ENCODE measurements at regions not wholly inside any gene's neighbourhood (a gene's known extent, or its start where the extent isn't known, plus 50 kb on each side); places are given as distances from the start of the nearest gene placed in this dataset.

DNA sequence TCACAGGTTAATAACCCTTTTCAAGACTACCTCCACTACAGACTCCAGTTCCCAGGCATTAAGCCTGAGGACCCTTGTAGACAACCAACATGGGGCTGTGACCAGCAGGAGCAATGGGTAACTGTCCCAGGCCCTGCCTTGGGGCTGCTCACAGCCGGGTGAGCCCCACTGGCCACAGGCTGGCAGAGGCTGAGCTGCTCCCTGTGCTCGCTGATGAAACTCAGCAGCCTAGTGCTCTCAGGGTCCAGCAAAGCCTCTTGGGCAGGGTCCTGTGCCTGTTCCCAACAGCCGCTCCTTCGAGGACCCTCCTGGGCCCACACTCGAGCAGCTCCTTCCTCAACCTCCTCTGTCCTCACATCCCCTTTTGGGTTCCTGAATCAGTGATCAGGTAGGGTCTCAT is 99.8 kb downstream of the VPREB1 start:
- TF ChIP-seq, protein P1, sequence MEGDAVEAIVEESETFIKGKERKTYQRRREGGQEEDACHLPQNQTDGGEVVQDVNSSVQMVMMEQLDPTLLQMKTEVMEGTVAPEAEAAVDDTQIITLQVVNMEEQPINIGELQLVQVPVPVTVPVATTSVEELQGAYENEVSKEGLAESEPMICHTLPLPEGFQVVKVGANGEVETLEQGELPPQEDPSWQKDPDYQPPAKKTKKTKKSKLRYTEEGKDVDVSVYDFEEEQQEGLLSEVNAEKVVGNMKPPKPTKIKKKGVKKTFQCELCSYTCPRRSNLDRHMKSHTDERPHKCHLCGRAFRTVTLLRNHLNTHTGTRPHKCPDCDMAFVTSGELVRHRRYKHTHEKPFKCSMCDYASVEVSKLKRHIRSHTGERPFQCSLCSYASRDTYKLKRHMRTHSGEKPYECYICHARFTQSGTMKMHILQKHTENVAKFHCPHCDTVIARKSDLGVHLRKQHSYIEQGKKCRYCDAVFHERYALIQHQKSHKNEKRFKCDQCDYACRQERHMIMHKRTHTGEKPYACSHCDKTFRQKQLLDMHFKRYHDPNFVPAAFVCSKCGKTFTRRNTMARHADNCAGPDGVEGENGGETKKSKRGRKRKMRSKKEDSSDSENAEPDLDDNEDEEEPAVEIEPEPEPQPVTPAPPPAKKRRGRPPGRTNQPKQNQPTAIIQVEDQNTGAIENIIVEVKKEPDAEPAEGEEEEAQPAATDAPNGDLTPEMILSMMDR (IDR thresholded peaks at IDR 0.05), result no peak
- TF ChIP-seq POLR2A (IDR thresholded peaks at IDR 0.05), result no peak

Data from uterus (tissue), 2 donors.